Activated effector memory CD4-positive, alpha-beta T cell treated with anti-CD3 and anti-CD28 coated beads, Interleukin-2, amount 50 U/mL, for 16 hours (primary cell): ENCODE measurements at regions not wholly inside any gene's neighbourhood (a gene's known extent, or its start where the extent isn't known, plus 50 kb on each side); places are given as distances from the start of the nearest gene placed in this dataset.

Experiments used
- DNase-seq: peaks from one replicate; pipeline ENCODE4 v3.0.0-alpha.2; 2020

GRCh38 chr9:108546215-108546614 is 309.6 kb downstream of the ACTL7B start:
- DNase-seq, result no peak

GRCh38 chr9:108545436-108545835 is 310.4 kb downstream of the ACTL7B start:
- DNase-seq, result no peak

- DNase-seq, result no peak
Measured at GRCh38 chr9:108544866-108545265, 310.9 kb downstream of the ACTL7B start.

- DNase-seq, result no peak
Measured at GRCh38 chr9:108543251-108543778, 312.5 kb downstream of the ACTL7B start.

- DNase-seq, result no peak
Measured at GRCh38 chr9:108537756-108538155, 318.0 kb downstream of the ACTL7B start.

- no peak for DNase-seq
Measured at GRCh38 chr9:108536836-108537601, 318.8 kb downstream of the ACTL7B start.

GRCh38 chr9:108535526-108535925 is 320.3 kb downstream of the ACTL7B start:
- DNase-seq, result no peak

- DNase-seq, result no peak
Measured at GRCh38 chr9:108534741-108535140, 321.0 kb downstream of the ACTL7B start.

- no peak for DNase-seq
Measured at GRCh38 chr9:108530141-108530540, 325.6 kb downstream of the ACTL7B start.

GRCh38 chr9:108528231-108528630 is 327.6 kb downstream of the ACTL7B start:
- no peak for DNase-seq

GRCh38 chr9:108526518-108526917 is 329.3 kb downstream of the ACTL7B start:
- no peak for DNase-seq

- DNase-seq, result no peak
Measured at GRCh38 chr9:108525186-108525585, 330.6 kb downstream of the ACTL7B start.

GRCh38 chr9:108521063-108521590 is 334.7 kb downstream of the ACTL7B start:
- DNase-seq, result no peak

- no peak for DNase-seq
Measured at GRCh38 chr9:108519437-108519836, 336.3 kb downstream of the ACTL7B start.

- DNase-seq, result no peak
Measured at GRCh38 chr9:108517651-108518365, 338.0 kb downstream of the ACTL7B start.

GRCh38 chr9:108516391-108516790 is 339.4 kb downstream of the ACTL7B start:
- no peak for DNase-seq

GRCh38 chr9:108515856-108516255 is 339.9 kb downstream of the ACTL7B start:
- no peak for DNase-seq

- DNase-seq, result no peak
Measured at GRCh38 chr9:108512426-108513173, 343.2 kb downstream of the ACTL7B start.

- no peak for DNase-seq
Measured at GRCh38 chr9:108511307-108511706, 344.5 kb downstream of the ACTL7B start.

GRCh38 chr9:108496846-108497245 is 358.9 kb downstream of the ACTL7B start:
- DNase-seq, result no peak

- DNase-seq, result no peak
Measured at GRCh38 chr9:108489567-108489966, 366.2 kb downstream of the ACTL7B start.

GRCh38 chr9:108486831-108487230 is 369.0 kb downstream of the ACTL7B start:
- DNase-seq, result no peak

GRCh38 chr9:108484468-108484867 is 371.3 kb downstream of the ACTL7B start:
- no peak for DNase-seq
